GM12878 (cell line): ENCODE measurements at regions not wholly inside any gene's neighbourhood (a gene's known extent, or its start where the extent isn't known, plus 50 kb on each side); places are given as distances from the start of the nearest gene placed in this dataset.

Source experiments
- ATAC-seq: fragments of 200-7000 bp; cut with Tn5 transposase; 3 replicates; pipeline ENCODE4 v1.9.1; 2020; ENCODE audit warnings: mild to moderate bottlenecking, moderate library complexity
- BruUV-seq: library from RNA; stranded (reverse); fragments of 400-500 nt; replicated peaks from 2 replicates; lab custom pipeline; 2021; lab: Mats Ljungman, UMichigan
- CTCF ChIA-PET: fragments of 300-600 bp; sonication (Branson Sonifier 250); formaldehyde crosslinking; extraction: SDS; loops from one replicate; lab custom pipeline; 2021; ENCODE audit warnings: inconsistent platforms; lab: Yijun Ruan, JAX
- POLR2A ChIA-PET: fragments of 350-600 bp; formaldehyde crosslinking; extraction: SDS; loops from one replicate; lab custom pipeline; 2021; ENCODE audit warnings: inconsistent platforms; lab: Charles Lee
- RAD21 ChIA-PET: fragments of 300-600 bp; sonication (Branson Sonifier 250); formaldehyde crosslinking; loops from one replicate; lab custom pipeline; 2023; ENCODE audit warnings: antibody characterized with exemption; ENCODE audit not compliant: unreplicated experiment; lab: Charles Lee
- SMC1A ChIA-PET: fragments of 300-600 bp; sonication (Branson Sonifier 250); formaldehyde crosslinking; loops from one replicate; lab custom pipeline; 2023; ENCODE audit not compliant: unreplicated experiment, uncharacterized antibody; lab: Charles Lee
- DNase-seq: peaks from one replicate; pipeline ENCODE4 v3.0.0-alpha.2; 2011; ENCODE audit warnings: low read depth, low spot score
- FAIRE-seq: peaks from 3 replicates; lab custom pipeline; 2011; peaks lifted over from hg19 to GRCh38; lab: Jason Lieb, UNC
- H2AFZ ChIP-seq: 2 replicates; pipeline ENCODE4 v1.6.0; 2011; ENCODE audit warnings: low read depth, low read length, control low read depth; ENCODE audit not compliant: control insufficient read depth
- H3K27ac ChIP-seq: 2 replicates; pipeline ENCODE4 v1.5.1; 2011; ENCODE audit warnings: control low read depth; ENCODE audit not compliant: control insufficient read depth, insufficient read depth
- H3K27me3 ChIP-seq, 2 experiments: replicated peaks in 1 of 2; 2 replicates each; pipeline versions ENCODE4 v1.6.0 to v1.6.1; 2011; ENCODE audit warnings: low read length in 1 of 2; ENCODE audit not compliant: control insufficient read depth in 2 of 2, insufficient read depth in 2 of 2
- H3K36me3 ChIP-seq, 2 experiments: 2 replicates each; pipeline ENCODE4 v1.5.1; 2011; ENCODE audit warnings: low read length in 1 of 2; ENCODE audit not compliant: control insufficient read depth in 2 of 2, insufficient read depth in 2 of 2
- H3K4me1 ChIP-seq: 2 replicates; pipeline ENCODE4 v1.6.1; 2011; ENCODE audit warnings: mild to moderate bottlenecking, low read length, moderate library complexity, mixed read lengths; ENCODE audit not compliant: control insufficient read depth, insufficient read depth
- H3K4me2 ChIP-seq: 2 replicates; pipeline ENCODE4 v1.6.0; 2011; ENCODE audit warnings: control low read depth; ENCODE audit not compliant: control insufficient read depth, insufficient read depth
- H3K4me3 ChIP-seq: fragments of 200-600 bp; sonication (generic); 2 replicates; pipeline ENCODE4 v1.5.1; 2016
- H3K79me2 ChIP-seq: 2 replicates; pipeline ENCODE4 v1.6.0; 2011; ENCODE audit warnings: low read length; ENCODE audit not compliant: control insufficient read depth, insufficient read depth
- H3K9ac ChIP-seq: 2 replicates; pipeline ENCODE4 v1.8.0; 2011; ENCODE audit warnings: low read length, control low read depth, mixed read lengths; ENCODE audit not compliant: control insufficient read depth, insufficient read depth
- H3K9me3 ChIP-seq: replicated peaks from 3 replicates; pipeline ENCODE4 v1.5.1; 2011; ENCODE audit warnings: mild to moderate bottlenecking, low read length; ENCODE audit not compliant: control insufficient read depth, insufficient read depth
- H4K20me1 ChIP-seq: 2 replicates; pipeline ENCODE4 v1.6.0; 2011; ENCODE audit not compliant: control insufficient read depth, insufficient read depth
- ATF2 ChIP-seq: IDR thresholded peaks from 2 replicates; pipeline ENCODE4 v1.6.1; 2012; ENCODE audit warnings: low read length, inconsistent platforms
- BCLAF1 ChIP-seq: fragments of 450-650 bp; IDR thresholded peaks from 2 replicates; pipeline ENCODE4 v1.6.1; 2017; ENCODE audit warnings: antibody characterized with exemption, mild to moderate bottlenecking, moderate library complexity
- CBFB ChIP-seq: IDR thresholded peaks from 2 replicates; pipeline ENCODE4 v1.6.1; 2016; ENCODE audit warnings: antibody characterized with exemption, low read depth
- HDAC2 ChIP-seq: fragments of 200-600 bp; sonication (generic); IDR thresholded peaks from 2 replicates; pipeline ENCODE4 v1.6.1; 2017
- IRF5 ChIP-seq: fragments of 450-650 bp; IDR thresholded peaks from 2 replicates; pipeline ENCODE4 v1.6.1; 2017; ENCODE audit warnings: borderline replicate concordance
- JUNB ChIP-seq: IDR thresholded peaks from 2 replicates; pipeline ENCODE4 v1.6.1; 2016; ENCODE audit warnings: antibody characterized with exemption, mild to moderate bottlenecking
- JUND ChIP-seq: IDR thresholded peaks from 2 replicates; pipeline ENCODE4 v1.6.1; 2012; ENCODE audit warnings: low read depth, mild to moderate bottlenecking, low read length, improper control_type of control experiment, moderate library complexity
- MXI1 ChIP-seq: fragments of 150-350 bp; IDR thresholded peaks from 2 replicates; pipeline ENCODE4 v1.6.1; 2011; ENCODE audit warnings: low read depth, mild to moderate bottlenecking, inconsistent platforms, low read length, improper control_type of control experiment
- PKNOX1 ChIP-seq: fragments of 450-650 bp; IDR thresholded peaks from 2 replicates; pipeline ENCODE4 v1.6.1; 2016; ENCODE audit warnings: mild to moderate bottlenecking
- RAD21 ChIP-seq: IDR thresholded peaks from 2 replicates; pipeline ENCODE4 v1.6.1; 2011; ENCODE audit warnings: mild to moderate bottlenecking, low read depth, low read length, moderate library complexity; ENCODE audit not compliant: insufficient read depth
- RCOR1 ChIP-seq: conservative IDR thresholded peaks from 2 replicates; pipeline ENCODE4 v1.6.1; 2012; ENCODE audit warnings: low read depth, low read length, improper control_type of control experiment
- SMARCA5 ChIP-seq: fragments of 450-650 bp; IDR thresholded peaks from 2 replicates; pipeline ENCODE4 v1.6.1; 2017; ENCODE audit warnings: mild to moderate bottlenecking
- SREBF1 ChIP-seq: IDR thresholded peaks from 2 replicates; pipeline ENCODE4 v1.6.1; 2012; ENCODE audit warnings: mild to moderate bottlenecking, low read length
- TARDBP ChIP-seq: IDR thresholded peaks from 2 replicates; pipeline ENCODE4 v1.6.1; 2016; ENCODE audit warnings: borderline replicate concordance
- ZNF274 ChIP-seq: IDR thresholded peaks from one replicate; pipeline ENCODE4 v1.8.0; 2011; ENCODE audit not compliant: insufficient read length, insufficient read depth
- WGBS: methylation state at CpG from one replicate; pipeline ENCODE4 v1.1.6; 2016; ENCODE audit warnings: low lambda C conversion rate; ENCODE audit not compliant: insufficient replicate concordance, insufficient coverage; ENCODE audit errors: missing lambda C conversion rate; 5-methylcytosine and 5-hydroxymethylcytosine counted together
- in situ Hi-C: fragments of 300-500 bp; cut with MboI; formaldehyde crosslinking; loops from 9 replicates; pipeline ENCODE4 v1.14.3; 2018; ENCODE audit warnings: mixed read lengths
- intact Hi-C: fragments of 100-400 bp; cut with micrococcal nuclease; formaldehyde crosslinking; loops from one replicate; pipeline ENCODE4 v1.14.2; 2022; ENCODE audit not compliant: unreplicated experiment

- no peak for TF ChIP-seq ZNF274
- TF ChIP-seq RAD21: no peak
- TF ChIP-seq IRF5: no peak
Observed at GRCh38 chr7:22665923-22666322, 61.1 kb upstream of the IL6 start (continued).

GRCh38 chr7:22664988-22665798, 61.8 kb upstream of the IL6 start:
- Histone ChIP-seq H3K27ac (no peak overlapping the region), H3K4me2 (no peak overlapping the region), H3K36me3 (no peaks in the 10 kb centered on the region), H4K20me1 (no peaks in the 10 kb centered on the region), H3K79me2 (no peaks in the 10 kb centered on the region), H3K27me3 (no peaks in the 10 kb centered on the region), H3K9ac (no peak overlapping the region), H3K9me3 (no peaks in the 10 kb centered on the region), H3K4me1 (peaks cover 4% of the 10 kb centered on the region; the same call in 1 of the 2 replicates), H2AFZ (no peak overlapping the region), H3K4me3 (no peak overlapping the region)
- WGBS: 82% methylated on average over 30 of the region's 54 CpGs
- FAIRE-seq (no peak), ATAC-seq (no peak), DNase-seq (no peak)
- BruUV-seq: no TSS peak
- intact Hi-C loops (loop anchor here (5.0 kb wide), 1 partner anchor 103 kb away; no protein-coding TSS in a partner anchor), in situ Hi-C loops (no loop called here)
- SMC1A ChIA-PET: no interaction called here
- CTCF ChIA-PET: no interaction called here
- POLR2A ChIA-PET: no interaction called here
- RAD21 ChIA-PET: no interaction called here
- TF ChIP-seq JUND (no peak), BCLAF1 (no peak), RCOR1 (no peak), MXI1 (no peak), CBFB (no peak), JUNB (no peak), SMARCA5 (no peak), TARDBP (no peak), SREBF1 (no peak), PKNOX1 (no peak), HDAC2 (no peak), ATF2 (no peak)
